GM12892 (cell line): ENCODE measurements at regions not wholly inside any gene's neighbourhood (a gene's known extent, or its start where the extent isn't known, plus 50 kb on each side); places are given as distances from the start of the nearest gene placed in this dataset.

Experiments
- DNase-seq: peaks from one replicate; pipeline ENCODE4 v3.0.0; 2011; ENCODE audit not compliant: insufficient read length
- FAIRE-seq: peaks from 2 replicates; lab custom pipeline; 2011; peaks lifted over from hg19 to GRCh38; lab: Jason Lieb, UNC
- POLR2A ChIP-seq: IDR thresholded peaks from 2 replicates; pipeline ENCODE4 v1.6.1; 2011; ENCODE audit warnings: low read depth, low read length, control low read depth
- POLR2AphosphoS5 ChIP-seq: IDR thresholded peaks from 2 replicates; pipeline ENCODE4 v1.6.1; 2011; ENCODE audit warnings: low read depth, low read length, control low read depth
- TAF1 ChIP-seq: IDR thresholded peaks from 2 replicates; pipeline ENCODE4 v1.6.1; 2011; ENCODE audit warnings: low read depth, mild to moderate bottlenecking, control low read depth, low read length, borderline replicate concordance

DNA sequence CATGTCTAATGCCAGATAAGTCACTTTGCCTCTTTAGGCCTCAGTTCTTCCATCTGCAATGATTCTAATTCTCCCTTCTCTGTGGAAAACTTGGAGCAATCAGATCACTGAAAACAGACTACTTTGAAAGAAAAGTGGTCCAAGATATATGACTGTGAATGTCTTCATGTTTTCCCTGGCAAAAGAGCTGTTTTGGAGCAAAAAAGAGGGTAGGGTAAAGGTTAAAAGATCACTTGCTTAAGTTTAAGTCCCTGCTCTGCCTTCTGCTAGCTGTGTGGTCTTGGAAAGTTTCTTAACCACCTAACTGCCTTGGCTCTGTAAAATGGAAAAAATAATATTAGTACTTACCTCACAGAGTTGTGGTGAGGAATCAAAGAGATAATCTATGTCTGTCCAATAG, 140.3 kb upstream of the PAK3 start:
- DNase-seq (no peak), FAIRE-seq (no peak)
- TF ChIP-seq TAF1: no peak
- TF ChIP-seq POLR2A: no peak
- no peak for TF ChIP-seq POLR2AphosphoS5

DNA sequence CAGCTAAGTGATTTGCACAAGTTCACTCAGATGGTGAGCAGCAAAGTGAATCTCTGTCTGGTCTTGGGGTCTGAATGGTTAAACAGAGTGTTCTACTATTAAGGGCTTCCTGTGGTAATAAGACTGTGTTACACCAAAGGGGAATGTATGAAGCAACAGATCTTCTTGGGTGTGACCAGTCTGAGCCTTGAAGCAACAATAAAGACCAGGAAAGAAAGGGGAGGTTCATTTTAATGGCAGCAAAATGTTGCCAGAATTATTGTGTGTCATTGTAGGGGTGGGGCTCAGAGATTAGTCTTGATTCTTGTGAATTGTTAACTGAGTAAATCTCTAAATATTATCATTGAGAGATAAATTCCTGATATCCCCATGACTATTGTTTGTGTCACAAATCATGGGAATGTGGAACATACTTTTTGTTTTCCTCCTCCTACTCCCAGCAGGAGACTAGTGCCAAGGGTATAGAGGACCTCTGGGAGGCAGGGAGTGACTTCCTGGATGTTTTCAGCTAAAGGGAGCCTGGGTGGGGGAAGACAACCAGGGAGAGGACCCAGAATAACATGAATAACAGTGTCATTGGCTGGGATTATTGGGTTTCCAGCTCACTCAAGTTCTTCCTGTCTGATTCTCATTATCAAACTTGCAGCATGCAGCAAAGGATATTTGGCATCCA, 141.4 kb upstream of the PAK3 start:
- TF ChIP-seq POLR2AphosphoS5 (no peak), TAF1 (no peak), POLR2A (no peak)
- DNase-seq (no peak), FAIRE-seq (no peak)

DNA sequence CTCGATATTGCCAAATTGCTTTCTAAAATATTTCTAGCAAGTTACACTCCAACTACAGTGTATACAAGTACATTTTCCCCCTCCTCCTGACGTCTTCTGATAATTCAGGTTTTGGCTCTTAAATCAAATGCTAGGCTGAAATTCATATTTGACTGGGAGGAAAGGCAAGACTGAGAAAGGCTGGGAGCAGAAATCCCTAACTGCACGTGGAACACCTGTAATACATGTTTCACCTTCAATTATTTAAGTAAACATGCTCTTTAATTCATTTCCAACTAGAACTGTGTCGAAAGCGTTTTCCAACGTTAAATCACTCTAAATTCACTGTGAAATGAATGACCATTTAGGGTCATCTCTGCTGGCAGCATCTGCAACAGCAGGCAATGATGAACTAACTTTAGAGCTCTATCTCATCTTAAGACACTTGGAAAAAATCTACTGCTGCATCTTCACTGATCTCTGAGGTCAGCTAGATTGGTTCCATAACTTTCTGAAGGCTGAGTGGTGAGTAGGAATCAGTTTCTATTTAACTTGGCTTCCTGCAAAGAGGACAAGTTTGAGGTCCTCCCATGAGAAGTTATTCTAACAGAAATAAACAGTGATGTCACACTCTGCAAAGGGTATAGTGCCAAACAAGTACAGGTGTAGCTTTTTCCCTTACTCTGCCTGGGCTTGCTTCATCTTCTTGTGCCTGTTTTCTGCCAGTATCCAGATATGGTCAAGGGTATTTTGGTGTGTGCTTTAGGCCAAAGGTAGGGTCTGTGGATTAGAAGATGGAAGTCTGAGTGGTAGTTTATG, 144.3 kb upstream of the PAK3 start:
- TF ChIP-seq POLR2AphosphoS5 (no peak), POLR2A (no peak), TAF1 (no peak)
- no peak for DNase-seq
- FAIRE-seq: no peak

DNA sequence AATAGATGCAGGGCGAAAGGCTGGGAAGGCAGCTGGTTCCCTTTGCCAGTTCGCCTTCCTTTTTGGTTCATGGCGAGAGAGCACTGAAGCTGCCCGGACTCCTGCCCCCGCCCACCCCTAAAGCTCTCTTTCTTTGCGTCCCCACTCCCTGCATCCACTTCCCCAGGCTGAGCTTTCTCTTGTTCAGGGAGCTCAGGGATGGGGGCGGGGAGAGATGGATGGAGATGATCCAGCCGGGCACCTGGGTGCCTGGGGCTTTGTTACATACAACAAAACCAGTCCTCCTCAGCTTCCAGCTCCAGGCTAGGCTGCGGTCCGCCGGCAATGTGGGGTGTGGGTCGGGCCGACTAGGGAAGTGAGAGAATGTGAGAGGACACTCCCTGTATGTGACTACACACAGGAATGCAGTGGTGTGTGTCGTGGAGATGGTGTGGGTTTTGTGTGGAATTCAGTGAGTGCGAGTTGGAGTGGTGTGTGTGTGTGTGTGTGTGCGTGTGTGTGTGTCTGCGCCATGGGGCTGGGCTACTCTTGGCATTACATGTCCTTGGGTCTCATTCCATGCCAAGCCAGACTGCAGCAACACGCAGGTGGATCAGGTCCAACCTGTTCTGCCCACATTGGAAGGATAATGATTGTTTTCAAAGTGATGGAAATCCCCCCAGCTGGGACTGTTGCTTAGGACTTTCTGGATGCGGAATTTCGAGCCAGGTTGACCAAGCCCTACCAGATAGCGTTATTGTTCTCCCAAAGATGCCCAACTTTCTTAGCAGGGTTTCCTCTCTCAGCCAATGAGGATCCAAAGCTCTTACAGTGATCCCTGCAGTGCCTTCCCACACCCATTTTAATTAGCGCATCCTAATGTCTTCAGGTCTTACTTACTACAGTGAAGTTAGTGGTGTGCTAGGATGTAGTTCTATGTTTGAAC, 149.4 kb upstream of the CHRDL1 start:
- no peak for DNase-seq
- FAIRE-seq: no peak

DNA sequence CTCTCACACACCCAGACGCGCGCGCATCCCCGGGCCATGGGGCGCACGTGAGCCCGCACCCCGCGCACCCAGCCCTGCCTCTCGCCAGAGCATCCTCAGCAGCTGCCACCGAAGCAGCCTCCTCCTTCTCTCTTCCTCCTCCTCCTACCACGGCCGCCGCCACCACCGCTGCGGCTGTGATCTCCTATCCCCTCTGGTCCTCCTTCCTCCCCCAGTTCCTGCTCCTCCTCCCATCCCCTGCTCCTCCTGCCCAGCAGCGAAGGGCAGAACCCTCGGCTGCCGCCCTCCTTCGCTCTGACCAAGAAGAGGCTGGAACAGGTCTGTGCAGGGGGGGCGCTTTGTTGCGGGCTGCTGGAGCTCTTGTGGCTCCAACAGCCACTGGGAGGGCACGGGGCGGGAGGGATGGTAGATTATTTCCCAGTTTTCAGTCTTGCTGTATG, 148.7 kb upstream of the CHRDL1 start:
- DNase-seq (no peak), FAIRE-seq (no peak)
- TF ChIP-seq POLR2A: no peak

More for the DNA sequence above, 149.4 kb upstream of the CHRDL1 start:
- TF ChIP-seq POLR2AphosphoS5: no peak
- no peak for TF ChIP-seq POLR2A
- TF ChIP-seq TAF1: no peak

DNA sequence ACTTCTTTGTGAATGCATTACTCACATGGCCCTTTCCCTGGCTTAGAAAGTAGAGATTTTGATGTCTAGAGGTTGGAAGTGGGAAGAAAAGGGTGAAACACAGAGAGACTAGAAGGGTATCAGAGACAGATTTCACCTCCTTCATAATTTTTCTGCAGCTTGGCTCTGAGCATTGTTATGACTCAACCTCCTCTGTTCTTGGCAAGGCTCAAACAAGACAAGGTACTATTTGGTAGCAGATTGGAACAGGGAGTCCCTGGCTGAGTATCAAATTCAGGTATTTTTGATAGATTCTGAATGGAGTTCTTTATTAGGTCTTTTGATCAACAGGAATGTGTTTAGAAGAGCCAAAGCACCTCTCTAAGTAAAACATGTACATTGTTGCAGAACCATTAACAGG, 146.3 kb upstream of the CHRDL1 start:
- no peak for FAIRE-seq
- TF ChIP-seq POLR2AphosphoS5: no peak
- no peak for TF ChIP-seq TAF1
- TF ChIP-seq POLR2A: no peak
- DNase-seq: no peak

DNA sequence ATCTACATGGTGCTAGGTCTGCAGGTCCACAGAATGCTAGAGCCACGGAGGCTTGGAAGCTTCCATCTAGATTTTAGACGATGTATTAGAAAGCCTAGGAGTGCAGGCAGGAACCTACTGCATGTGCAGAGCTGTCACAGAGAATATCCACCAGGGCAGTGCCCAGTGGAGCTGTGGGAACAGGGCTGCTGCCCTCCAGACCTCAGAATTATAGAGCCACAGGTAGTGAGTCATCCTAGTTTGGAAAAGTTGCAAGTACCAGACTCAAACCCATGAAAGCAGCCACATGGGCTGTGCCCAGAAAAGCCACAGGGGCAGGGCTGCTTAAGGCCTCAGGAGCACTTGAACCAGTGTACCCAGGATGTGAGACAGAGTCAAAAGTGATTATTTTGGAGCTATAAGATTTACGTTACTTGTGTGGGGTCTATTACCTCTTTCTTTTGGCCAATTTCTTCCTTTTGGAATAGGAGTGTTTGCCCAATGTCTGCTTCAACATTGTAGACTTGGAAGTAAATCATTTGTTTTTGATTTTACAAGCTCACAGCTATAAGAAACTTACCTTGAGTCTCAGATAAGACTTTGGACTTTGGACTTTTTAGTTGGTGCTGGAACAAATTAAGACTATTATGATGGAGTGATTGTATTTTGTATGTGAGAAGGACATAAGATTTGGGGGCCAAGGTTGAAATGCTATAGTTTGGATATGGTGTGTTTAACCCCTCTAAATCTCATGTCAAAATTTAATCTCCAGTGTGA, 143.5 kb upstream of the CHRDL1 start:
- DNase-seq (no peak), FAIRE-seq (no peak)
- TF ChIP-seq POLR2AphosphoS5: no peak
- TF ChIP-seq POLR2A: no peak
- no peak for TF ChIP-seq TAF1

DNA sequence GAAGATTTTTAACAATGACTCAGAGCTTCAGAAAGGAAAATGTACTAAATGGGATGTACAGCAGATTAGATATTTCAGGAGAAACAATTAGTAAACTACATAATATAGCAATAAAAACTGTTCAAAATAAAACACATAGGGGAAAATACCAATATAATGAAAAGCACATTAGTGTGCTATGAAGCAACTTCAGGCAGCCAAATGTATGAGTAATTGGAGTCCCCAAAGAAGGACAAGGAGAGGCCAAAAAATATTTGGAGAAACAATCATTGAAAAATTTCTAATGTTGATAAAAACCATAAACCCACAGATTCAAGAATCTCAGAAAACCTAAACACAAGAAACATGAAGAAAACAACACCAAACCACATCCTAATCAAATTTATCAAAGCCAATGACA, 129.3 kb upstream of the CHRDL1 start:
- TF ChIP-seq POLR2AphosphoS5: no peak
- no peak for TF ChIP-seq TAF1
- TF ChIP-seq POLR2A: no peak
- FAIRE-seq (no peak), DNase-seq (no peak)

DNA sequence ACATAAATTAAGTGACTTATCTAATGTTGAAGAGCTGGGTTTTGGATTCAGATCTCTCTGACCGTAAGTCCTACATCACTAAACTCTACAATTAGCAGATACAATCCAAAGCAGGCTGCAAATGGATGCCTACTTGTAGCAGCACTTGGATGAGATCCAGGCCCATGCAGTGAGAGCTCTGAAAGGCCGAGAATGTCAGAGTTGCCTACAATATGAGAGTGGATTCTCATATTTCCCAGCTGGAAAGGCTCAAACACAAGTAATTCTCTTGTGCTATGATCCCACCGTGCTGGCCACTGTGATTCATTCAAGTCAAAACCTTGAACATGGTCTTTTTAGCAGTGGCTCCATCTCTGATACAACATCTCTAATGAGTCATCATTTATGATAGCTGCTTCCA, 125.4 kb upstream of the CHRDL1 start:
- TF ChIP-seq TAF1 (no peak), POLR2A (no peak), POLR2AphosphoS5 (no peak)
- FAIRE-seq: no peak
- DNase-seq: no peak

DNA sequence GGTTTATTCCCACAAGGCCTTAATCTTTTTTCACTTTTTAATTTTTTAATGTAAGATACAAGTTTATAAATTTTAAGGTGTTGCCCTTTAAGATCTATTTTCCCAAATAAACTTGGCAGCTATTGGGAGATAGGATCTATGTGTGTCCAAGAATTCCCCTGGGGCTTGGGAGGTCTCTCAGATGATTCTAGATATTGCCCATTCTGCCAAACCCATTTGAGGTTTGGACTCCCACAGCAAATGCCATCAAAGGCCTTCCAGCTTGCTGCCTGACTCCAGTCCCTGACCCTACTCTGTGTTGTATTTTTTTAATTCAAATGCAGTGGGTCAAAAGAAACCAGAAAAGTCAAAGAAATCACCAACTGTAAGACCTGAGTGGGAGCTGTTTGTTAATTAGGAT, 120.0 kb upstream of the CHRDL1 start:
- no peak for DNase-seq
- TF ChIP-seq POLR2A (no peak), POLR2AphosphoS5 (no peak), TAF1 (no peak)
- no peak for FAIRE-seq
